ENCODE measurements at regions not wholly inside any gene's neighbourhood (a gene's known extent, or its start where the extent isn't known, plus 50 kb on each side); places are given as distances from the start of the nearest gene placed in this dataset.
A peak's percentile ranks its signal among the peaks of the same experiment; 100 is the strongest.

- peak; percentile 0 for DNase-seq
- in situ Hi-C loops (cut with HindIII; ENCODE audit: low pct_ligation_motif_present, low sequenced_read_pairs): no loop called here
- H3K27me3 ChIP-seq (replicated peaks): no peaks in the 10 kb centered on the region
- no peak overlapping the region for H3K4me3 ChIP-seq (ENCODE audit: low read depth, low read length)
- no peak overlapping the region for H3K27ac ChIP-seq
- TF ChIP-seq, protein P1, sequence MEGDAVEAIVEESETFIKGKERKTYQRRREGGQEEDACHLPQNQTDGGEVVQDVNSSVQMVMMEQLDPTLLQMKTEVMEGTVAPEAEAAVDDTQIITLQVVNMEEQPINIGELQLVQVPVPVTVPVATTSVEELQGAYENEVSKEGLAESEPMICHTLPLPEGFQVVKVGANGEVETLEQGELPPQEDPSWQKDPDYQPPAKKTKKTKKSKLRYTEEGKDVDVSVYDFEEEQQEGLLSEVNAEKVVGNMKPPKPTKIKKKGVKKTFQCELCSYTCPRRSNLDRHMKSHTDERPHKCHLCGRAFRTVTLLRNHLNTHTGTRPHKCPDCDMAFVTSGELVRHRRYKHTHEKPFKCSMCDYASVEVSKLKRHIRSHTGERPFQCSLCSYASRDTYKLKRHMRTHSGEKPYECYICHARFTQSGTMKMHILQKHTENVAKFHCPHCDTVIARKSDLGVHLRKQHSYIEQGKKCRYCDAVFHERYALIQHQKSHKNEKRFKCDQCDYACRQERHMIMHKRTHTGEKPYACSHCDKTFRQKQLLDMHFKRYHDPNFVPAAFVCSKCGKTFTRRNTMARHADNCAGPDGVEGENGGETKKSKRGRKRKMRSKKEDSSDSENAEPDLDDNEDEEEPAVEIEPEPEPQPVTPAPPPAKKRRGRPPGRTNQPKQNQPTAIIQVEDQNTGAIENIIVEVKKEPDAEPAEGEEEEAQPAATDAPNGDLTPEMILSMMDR (IDR thresholded peaks at IDR 0.05; ENCODE audit: low read depth, low read length, missing control alignments): no peak
- no peaks in the 10 kb centered on the region for H3K36me3 ChIP-seq (replicated peaks)
These were observed 265.6 kb upstream of the FOXK1 start for GRCh38 chr7:4416396-4417056.

DNA sequence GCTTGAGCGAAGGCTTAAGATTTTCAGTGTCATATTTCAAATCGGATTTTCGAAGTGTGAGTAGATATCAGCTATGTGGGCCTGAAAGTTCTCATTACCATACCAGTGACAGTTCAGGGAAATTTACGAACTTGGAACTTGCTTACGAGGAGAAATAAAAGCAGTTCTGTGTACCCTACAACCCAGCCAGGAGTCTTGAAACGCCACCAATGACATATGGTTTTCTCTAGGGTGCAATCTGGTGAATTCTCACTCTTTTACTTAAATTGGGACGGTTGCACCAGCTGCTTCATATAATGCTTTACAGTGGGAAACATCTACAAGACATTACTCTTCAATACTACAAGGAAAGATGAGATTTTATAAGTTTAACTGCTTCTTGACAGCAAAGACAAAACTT is 253.6 kb upstream of the FOXK1 start:
- DNase-seq: no peak
- H3K27me3 ChIP-seq (replicated peaks): no peaks in the 10 kb centered on the region
- H3K36me3 ChIP-seq (replicated peaks): no peaks in the 10 kb centered on the region
- no peak overlapping the region for H3K27ac ChIP-seq
- in situ Hi-C loops (cut with HindIII; ENCODE audit: low pct_ligation_motif_present, low sequenced_read_pairs): no loop called here
- no peak overlapping the region for H3K4me3 ChIP-seq (ENCODE audit: low read depth, low read length)
- TF ChIP-seq, protein P1 (IDR thresholded peaks at IDR 0.05; ENCODE audit: low read depth, low read length, missing control alignments): no peak

- TF ChIP-seq, protein P1 (IDR thresholded peaks at IDR 0.05; ENCODE audit: low read depth, low read length, missing control alignments): no peak
- Histone ChIP-seq H3K4me3 (ENCODE audit: low read depth, low read length) (no peak overlapping the region), H3K27me3 (replicated peaks) (no peaks in the 10 kb centered on the region), H3K36me3 (replicated peaks) (no peaks in the 10 kb centered on the region), H3K27ac (no peak overlapping the region)
- no peak for DNase-seq
- in situ Hi-C loops (cut with HindIII; ENCODE audit: low pct_ligation_motif_present, low sequenced_read_pairs): no loop called here
These were observed 251.9 kb upstream of the FOXK1 start for GRCh38 chr7:4430227-4430626.

DNA sequence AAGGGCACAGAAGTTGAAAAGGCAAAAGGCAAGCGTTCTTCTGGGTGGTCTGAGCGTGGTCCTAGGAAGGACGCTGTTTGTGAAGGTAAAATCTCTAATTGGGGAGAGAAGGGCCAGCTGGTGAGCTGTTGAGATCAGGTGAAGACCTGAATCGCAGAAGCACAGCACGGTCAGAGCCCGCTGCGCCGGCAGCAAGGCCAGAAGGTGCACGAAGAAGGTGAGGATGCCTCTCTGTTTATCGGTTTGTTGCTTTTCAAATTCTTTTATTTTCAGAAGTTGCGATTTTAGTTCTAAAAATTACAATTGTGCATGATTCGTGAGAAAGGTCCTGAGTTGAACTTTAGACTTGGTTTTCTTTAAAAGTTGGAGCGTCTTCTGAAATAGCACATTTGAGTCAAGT is 247.8 kb upstream of the FOXK1 start:
- Histone ChIP-seq H3K36me3 (replicated peaks) (no peaks in the 10 kb centered on the region), H3K27ac (no peak overlapping the region), H3K27me3 (replicated peaks) (no peaks in the 10 kb centered on the region), H3K4me3 (ENCODE audit: low read depth, low read length) (no peak overlapping the region)
- no peak for DNase-seq
- TF ChIP-seq, protein P1 (IDR thresholded peaks at IDR 0.05; ENCODE audit: low read depth, low read length, missing control alignments): no peak
- in situ Hi-C loops (cut with HindIII; ENCODE audit: low pct_ligation_motif_present, low sequenced_read_pairs): no loop called here

DNA sequence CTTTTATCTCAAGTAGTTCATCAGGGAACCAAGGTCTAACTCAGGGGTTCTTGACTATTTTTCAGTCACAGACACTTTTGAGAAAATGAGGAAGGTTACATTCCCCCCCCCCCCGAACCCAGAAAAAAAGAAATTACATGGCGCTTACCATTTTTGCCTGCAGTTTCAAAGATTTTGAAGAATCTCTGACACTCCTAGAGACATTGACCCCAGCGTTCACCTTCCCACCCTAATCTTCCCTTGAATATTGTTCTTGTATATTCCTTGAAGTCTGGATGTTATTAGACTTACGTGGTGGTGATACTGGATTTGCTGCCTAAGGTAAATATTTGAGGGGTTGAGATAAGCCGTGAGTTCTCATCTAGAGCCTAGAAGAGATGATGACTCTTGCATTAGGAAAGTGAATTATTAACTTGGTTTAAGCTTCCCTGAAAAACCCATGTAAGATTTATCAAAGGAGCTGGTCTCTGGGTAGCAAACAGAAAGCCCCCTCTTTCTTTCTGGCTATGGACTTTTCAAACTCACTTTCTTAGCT is 245.7 kb upstream of the FOXK1 start:
- no peak for DNase-seq
- in situ Hi-C loops (cut with HindIII; ENCODE audit: low pct_ligation_motif_present, low sequenced_read_pairs): no loop called here
- no peaks in the 10 kb centered on the region for H3K36me3 ChIP-seq (replicated peaks)
- H3K4me3 ChIP-seq (ENCODE audit: low read depth, low read length): no peak overlapping the region
- H3K27ac ChIP-seq: no peak overlapping the region
- TF ChIP-seq, protein P1 (IDR thresholded peaks at IDR 0.05; ENCODE audit: low read depth, low read length, missing control alignments): no peak
- no peaks in the 10 kb centered on the region for H3K27me3 ChIP-seq (replicated peaks)

DNA sequence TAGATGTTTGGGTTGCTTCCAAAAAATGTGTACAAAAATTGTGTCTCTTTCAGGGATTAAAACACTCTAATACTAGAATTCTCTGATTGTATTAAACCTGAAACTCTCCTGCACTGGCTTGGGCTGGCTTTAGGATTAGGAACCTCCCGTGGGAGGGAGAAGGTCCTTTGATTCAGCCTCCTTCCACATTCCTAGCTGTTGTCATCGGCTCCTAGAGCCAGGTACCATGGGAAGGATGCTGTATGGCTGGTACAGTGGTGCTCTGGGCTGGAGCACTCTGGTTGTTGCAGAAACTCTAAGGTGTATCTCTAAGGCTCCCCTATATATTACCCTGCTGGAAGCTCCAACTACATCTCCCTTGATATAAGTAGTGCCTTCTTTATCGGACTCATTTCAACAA is 245.2 kb upstream of the FOXK1 start:
- Histone ChIP-seq H3K4me3 (ENCODE audit: low read depth, low read length) (no peak overlapping the region), H3K27me3 (replicated peaks) (no peaks in the 10 kb centered on the region)
- in situ Hi-C loops (cut with HindIII; ENCODE audit: low pct_ligation_motif_present, low sequenced_read_pairs): no loop called here

More for the DNA sequence above, 245.2 kb upstream of the FOXK1 start:
- no peak for DNase-seq
- Histone ChIP-seq H3K36me3 (replicated peaks) (no peaks in the 10 kb centered on the region), H3K27ac (no peak overlapping the region)
- TF ChIP-seq, protein P1 (IDR thresholded peaks at IDR 0.05; ENCODE audit: low read depth, low read length, missing control alignments): no peak
